Stomach (tissue), 8 donors: ENCODE measurements at regions not wholly inside any gene's neighbourhood (a gene's known extent, or its start where the extent isn't known, plus 50 kb on each side); places are given as distances from the start of the nearest gene placed in this dataset.

Experiments used
- DNase-seq, 2 donors: peaks; one replicate each; pipeline versions ENCODE4 v3.0.0 to v3.0.0-alpha.2; 2013 to 2019
- H3K27ac ChIP-seq, 5 donors: fragments of 200-600 bp in 4 of 5; sonication (generic) in 4 of 5; one replicate each; pipeline ENCODE4 v1.5.1; 2013 to 2019; ENCODE audit warnings: mild to moderate bottlenecking in 1 of 5, moderate library complexity in 1 of 5
- H3K27me3 ChIP-seq, 3 donors: fragments of 200-600 bp; sonication (generic); one replicate each; pipeline ENCODE4 v1.5.1; 2017 to 2019; ENCODE audit warnings: mixed run types in 1 of 3
- H3K36me3 ChIP-seq, 4 donors: fragments of 200-600 bp; sonication (generic); 1 replicate in 3 of 4; 2 replicates in 1 of 4; pipeline ENCODE4 v1.5.1; 2016 to 2019
- H3K4me1 ChIP-seq, 4 donors: fragments of 200-600 bp; sonication (generic); one replicate each; pipeline ENCODE4 v1.5.1; 2016 to 2019
- H3K4me3 ChIP-seq, 4 donors: fragments of 200-600 bp; sonication (generic) in 3 of 4; one replicate each; pipeline ENCODE4 v1.5.1; 2016 to 2019; ENCODE audit warnings: mild to moderate bottlenecking in 1 of 4
- H3K9me3 ChIP-seq, 4 donors: fragments of 200-600 bp; sonication (generic); one replicate each; pipeline ENCODE4 v1.5.1; 2016 to 2019
- CTCF ChIP-seq, 7 experiments: fragments of 450-650 bp in 4 of 7; fragments of 200-600 bp in 3 of 7; sonication (generic) in 3 of 7; IDR thresholded peaks; one replicate each; pipeline ENCODE4 v1.5.1; 2016 to 2019; ENCODE audit warnings: antibody characterized with exemption in 7 of 7, control low read depth in 2 of 7, mild to moderate bottlenecking in 1 of 7
- EP300 ChIP-seq: sonication (generic); formaldehyde crosslinking; IDR thresholded peaks from one replicate; pipeline ENCODE4 v1.6.1; 2017; ENCODE audit warnings: antibody characterized with exemption
- POLR2A ChIP-seq, 4 donors: fragments of 450-650 bp; IDR thresholded peaks; one replicate each; pipeline ENCODE4 v1.6.1; 2016; ENCODE audit warnings: antibody characterized with exemption in 4 of 4, control low read depth in 2 of 4, mild to moderate bottlenecking in 1 of 4, moderate library complexity in 1 of 4
- POLR2AphosphoS5 ChIP-seq, 3 donors: sonication (generic); formaldehyde crosslinking; IDR thresholded peaks; one replicate each; pipeline ENCODE4 v1.6.1; 2016; ENCODE audit warnings: antibody characterized with exemption in 3 of 3
- WGBS, 5 donors: extraction: QIAGEN DNeasy Blood & Tissue Kit in 3 of 5; methylation state at CpG; one replicate each; pipeline versions ENCODE4 v1.1.5 to v1.1.7; 2013 to 2018; 5-methylcytosine and 5-hydroxymethylcytosine counted together
- intact Hi-C: fragments of 100-400 bp; cut with DNase I; formaldehyde crosslinking; loops from one replicate; pipeline ENCODE4 v1.15.1; 2023; ENCODE audit warnings: low total_unique reads
- donor health status: healthy with polysubstance abuse.
- donor health status: Bipolar disorder and iron deficiency.
- donor health status: healthy.

GRCh38 chr1:170219163-170219562 is 73.4 kb downstream of the NTMT2 start:
- TF ChIP-seq POLR2AphosphoS5 (IDR thresholded peaks at IDR 0.05): no peak
- TF ChIP-seq EP300: no peak
- no peak for TF ChIP-seq POLR2A (IDR thresholded peaks at IDR 0.05)
- Histone ChIP-seq H3K27me3 (peaks cover 0 to 2% (median 0%) of the 10 kb centered on the region in 3 donors), H3K36me3 (no peaks in the 10 kb centered on the region), H3K27ac (no peak overlapping the region), H3K4me3 (no peak overlapping the region), H3K4me1 (peaks cover 0 to 8% (median 0%) of the 10 kb centered on the region in 4 donors), H3K9me3 (no peaks in the 10 kb centered on the region)
- WGBS, 5 donors: 40 to 64% (median 48%) methylated on average over 3 of the region's 3 CpGs
- DNase-seq: no peak
- intact Hi-C loops: no loop called here

GRCh38 chr1:170221031-170221430 is 75.3 kb downstream of the NTMT2 start:
- no peaks in the 10 kb centered on the region for H3K36me3 ChIP-seq
- DNase-seq: peak in 1 of 2 donors; percentile 7
- H3K27me3 ChIP-seq: no peaks in the 10 kb centered on the region
- intact Hi-C loops: no loop called here
- TF ChIP-seq POLR2A (IDR thresholded peaks at IDR 0.05) (no peak), EP300 (no peak), POLR2AphosphoS5 (IDR thresholded peaks at IDR 0.05) (no peak), CTCF (IDR thresholded peaks at IDR 0.05) (no peak)
- peaks cover 0 to 8% (median 0%) of the 10 kb centered on the region in 4 donors for H3K4me1 ChIP-seq
- no peaks in the 10 kb centered on the region for H3K9me3 ChIP-seq
- WGBS, 5 donors: 73 to 82% (median 79%) methylated on average over 2 of the region's 2 CpGs
- no peak overlapping the region for H3K27ac ChIP-seq
- H3K4me3 ChIP-seq: no peak overlapping the region

- Histone ChIP-seq H3K27ac (no peak overlapping the region), H3K9me3 (no peaks in the 10 kb centered on the region), H3K27me3 (no peaks in the 10 kb centered on the region), H3K4me1 (peaks cover 0 to 8% (median 0%) of the 10 kb centered on the region in 4 donors), H3K36me3 (no peaks in the 10 kb centered on the region), H3K4me3 (no peak overlapping the region)
- intact Hi-C loops: no loop called here
- no peak for DNase-seq
- TF ChIP-seq EP300 (no peak), POLR2AphosphoS5 (IDR thresholded peaks at IDR 0.05) (no peak), CTCF (IDR thresholded peaks at IDR 0.05) (no peak), POLR2A (IDR thresholded peaks at IDR 0.05) (no peak)
- WGBS, 5 donors: 56 to 71% (median 65%) methylated on average over 2 of the region's 2 CpGs
Measured at GRCh38 chr1:170221495-170221894, 75.7 kb downstream of the NTMT2 start.

- H3K27ac ChIP-seq: no peak overlapping the region
Measured at GRCh38 chr1:170224469-170224868, 78.7 kb downstream of the NTMT2 start.

More at GRCh38 chr1:170224469-170224868, 78.7 kb downstream of the NTMT2 start:
- DNase-seq: no peak
- 54 to 77% (median 64%) methylated on average over 3 of the region's 3 CpGs for WGBS, 5 donors
- intact Hi-C loops: no loop called here
- no peaks in the 10 kb centered on the region for H3K9me3 ChIP-seq
- H3K27me3 ChIP-seq: no peaks in the 10 kb centered on the region
- no peaks in the 10 kb centered on the region for H3K36me3 ChIP-seq
- no peak for TF ChIP-seq POLR2AphosphoS5 (IDR thresholded peaks at IDR 0.05)
- TF ChIP-seq CTCF (IDR thresholded peaks at IDR 0.05): no peak
- no peak for TF ChIP-seq EP300
- no peak for TF ChIP-seq POLR2A (IDR thresholded peaks at IDR 0.05)
- no peak overlapping the region for H3K4me3 ChIP-seq
- peaks cover 0 to 8% (median 0%) of the 10 kb centered on the region in 4 donors for H3K4me1 ChIP-seq
